ENCODE measurements at regions not wholly inside any gene's neighbourhood (a gene's known extent, or its start where the extent isn't known, plus 50 kb on each side); places are given as distances from the start of the nearest gene placed in this dataset.

DNA sequence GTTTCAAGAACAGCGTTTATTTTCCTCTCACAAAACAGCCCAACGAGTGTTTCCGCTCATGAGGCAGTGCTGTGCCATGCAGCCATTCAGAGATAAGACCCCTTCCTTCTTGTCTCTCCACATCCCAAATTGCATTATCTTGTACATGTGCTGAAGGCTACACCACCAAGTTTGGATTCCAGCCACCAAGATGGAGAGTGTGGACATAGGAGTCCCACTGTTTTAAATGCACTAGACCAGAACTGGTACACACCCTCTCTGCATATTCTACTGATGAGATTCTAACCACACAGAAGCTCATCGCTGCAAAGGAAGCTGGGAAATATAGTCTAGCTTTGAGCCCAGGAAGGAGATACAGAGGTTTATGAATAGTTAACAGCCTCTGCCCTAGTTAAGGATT is 509.4 kb downstream of the NFIB start:
- TF ChIP-seq, protein P1, sequence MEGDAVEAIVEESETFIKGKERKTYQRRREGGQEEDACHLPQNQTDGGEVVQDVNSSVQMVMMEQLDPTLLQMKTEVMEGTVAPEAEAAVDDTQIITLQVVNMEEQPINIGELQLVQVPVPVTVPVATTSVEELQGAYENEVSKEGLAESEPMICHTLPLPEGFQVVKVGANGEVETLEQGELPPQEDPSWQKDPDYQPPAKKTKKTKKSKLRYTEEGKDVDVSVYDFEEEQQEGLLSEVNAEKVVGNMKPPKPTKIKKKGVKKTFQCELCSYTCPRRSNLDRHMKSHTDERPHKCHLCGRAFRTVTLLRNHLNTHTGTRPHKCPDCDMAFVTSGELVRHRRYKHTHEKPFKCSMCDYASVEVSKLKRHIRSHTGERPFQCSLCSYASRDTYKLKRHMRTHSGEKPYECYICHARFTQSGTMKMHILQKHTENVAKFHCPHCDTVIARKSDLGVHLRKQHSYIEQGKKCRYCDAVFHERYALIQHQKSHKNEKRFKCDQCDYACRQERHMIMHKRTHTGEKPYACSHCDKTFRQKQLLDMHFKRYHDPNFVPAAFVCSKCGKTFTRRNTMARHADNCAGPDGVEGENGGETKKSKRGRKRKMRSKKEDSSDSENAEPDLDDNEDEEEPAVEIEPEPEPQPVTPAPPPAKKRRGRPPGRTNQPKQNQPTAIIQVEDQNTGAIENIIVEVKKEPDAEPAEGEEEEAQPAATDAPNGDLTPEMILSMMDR (IDR thresholded peaks at IDR 0.05; ENCODE audit: low read depth, low read length): no peak
- TF ChIP-seq EZH2phosphoT487 (IDR thresholded peaks at IDR 0.05; ENCODE audit: low read depth): no peak

Data from OCI-LY3 (cell line).